Skin epidermis (tissue), 12 donors: ENCODE measurements at regions not wholly inside any gene's neighbourhood (a gene's known extent, or its start where the extent isn't known, plus 50 kb on each side); places are given as distances from the start of the nearest gene placed in this dataset.

ENCODE experiments used
- H3K27ac ChIP-seq, 21 experiments: fragments of 200-600 bp; sonication (generic) in 11 of 21; one replicate each; pipeline ENCODE4 v1.5.0; 2020; ENCODE audit warnings: mild to moderate bottlenecking in 3 of 21, inconsistent platforms in 2 of 21, moderate library complexity in 2 of 21
- H3K4me3 ChIP-seq, 7 experiments: fragments of 200-600 bp; sonication (generic) in 2 of 7; one replicate each; pipeline ENCODE4 v1.5.0; 2020; ENCODE audit warnings: inconsistent platforms in 2 of 7, mild to moderate bottlenecking in 2 of 7, moderate library complexity in 1 of 7

- H3K4me3 ChIP-seq = no peak overlapping the region
Observed at GRCh38 chr10:128506423-128506822, 380.2 kb upstream of the MKI67 start.

DNA sequence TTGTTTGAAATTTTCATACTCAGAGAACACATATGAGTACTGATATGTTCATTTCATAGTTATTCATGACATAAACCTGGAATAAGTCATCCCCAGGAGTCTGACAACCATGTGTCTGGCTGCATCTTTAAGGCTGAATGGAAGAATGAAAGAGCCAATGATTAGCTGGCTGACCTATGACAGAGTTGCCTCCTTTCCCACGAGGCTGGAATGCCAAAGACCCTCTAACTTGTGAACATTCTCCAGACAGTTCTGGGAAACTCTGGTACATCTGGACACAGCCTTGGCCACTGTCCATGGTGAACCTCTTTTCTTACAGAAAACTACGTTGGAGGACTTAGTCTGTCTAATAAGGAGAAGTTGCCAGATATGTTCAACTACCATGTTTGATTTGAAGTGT lies 380.8 kb upstream of the MKI67 start:
- H3K27ac ChIP-seq = no peak overlapping the region
- H3K4me3 ChIP-seq = no peak overlapping the region

More at GRCh38 chr10:128506423-128506822, 380.2 kb upstream of the MKI67 start:
- H3K27ac ChIP-seq = no peak overlapping the region

DNA sequence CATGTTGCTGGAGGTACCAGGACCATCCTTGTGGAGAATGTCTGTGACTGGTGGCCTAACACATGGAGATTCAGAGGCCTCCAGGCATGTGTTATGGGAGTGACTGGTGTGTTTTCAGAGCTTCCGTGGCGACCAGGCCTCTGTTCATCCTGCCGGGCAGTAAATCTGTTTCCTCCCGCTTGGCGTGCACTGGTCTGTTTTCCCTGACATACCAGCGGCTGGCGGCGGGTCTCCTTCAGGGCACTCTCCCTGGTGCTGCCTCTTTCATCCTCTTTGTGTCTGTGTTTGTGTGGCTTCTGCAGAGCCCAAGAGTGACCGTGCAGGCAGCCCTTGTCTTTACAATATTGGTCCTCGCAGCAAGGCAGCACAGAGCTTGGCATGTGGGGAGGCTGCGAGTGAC lies 385.1 kb upstream of the MKI67 start:
- no peak overlapping the region for H3K4me3 ChIP-seq
- H3K27ac ChIP-seq = no peak overlapping the region

- Histone ChIP-seq H3K27ac (no peak overlapping the region), H3K4me3 (no peak overlapping the region)
Observed at GRCh38 chr10:128512767-128513166, 386.5 kb upstream of the MKI67 start.

- no peak overlapping the region for H3K27ac ChIP-seq
- no peak overlapping the region for H3K4me3 ChIP-seq
Observed at GRCh38 chr10:128514536-128514935, 388.3 kb upstream of the MKI67 start.

GRCh38 chr10:128516180-128516579 lies 390.0 kb upstream of the MKI67 start:
- Histone ChIP-seq H3K27ac (no peak overlapping the region), H3K4me3 (no peak overlapping the region)

- no peak overlapping the region for H3K4me3 ChIP-seq
- H3K27ac ChIP-seq = no peak overlapping the region
Observed at GRCh38 chr10:128517167-128517566, 390.9 kb upstream of the MKI67 start.

GRCh38 chr10:128518000-128518399 lies 391.8 kb upstream of the MKI67 start:
- Histone ChIP-seq H3K27ac (no peak overlapping the region), H3K4me3 (no peak overlapping the region)

GRCh38 chr10:128519581-128519980 lies 393.4 kb upstream of the MKI67 start:
- Histone ChIP-seq H3K4me3 (no peak overlapping the region), H3K27ac (no peak overlapping the region)

DNA sequence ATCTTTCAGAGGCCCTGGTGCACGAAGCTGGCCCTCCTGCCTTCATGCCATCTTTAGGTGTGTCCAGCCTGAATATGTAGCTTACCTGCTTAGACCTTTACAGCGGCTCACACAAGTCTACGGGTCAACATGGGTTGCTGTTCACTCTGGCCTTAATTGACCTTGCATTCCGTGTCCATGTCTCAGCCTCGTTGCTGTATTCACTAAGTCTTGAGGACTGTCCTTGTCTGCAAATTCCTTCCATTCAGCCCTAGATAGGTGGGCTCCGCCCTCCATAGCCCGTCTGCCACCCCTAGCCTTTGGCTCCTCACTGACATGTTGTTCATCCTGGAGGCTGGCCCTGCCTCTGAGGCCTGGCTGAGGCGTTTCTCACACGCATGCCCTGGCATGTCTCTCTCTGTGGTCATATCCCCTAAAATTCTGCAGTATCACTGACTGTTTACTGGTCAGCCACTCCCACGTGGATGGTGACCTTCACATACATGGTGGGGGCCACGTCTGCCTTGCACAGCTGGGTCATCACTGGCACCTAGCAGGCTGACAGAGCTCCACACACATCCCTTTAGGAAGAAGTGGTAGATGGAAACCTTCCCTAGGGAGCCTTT lies 394.1 kb upstream of the MKI67 start:
- H3K27ac ChIP-seq = no peak overlapping the region
- H3K4me3 ChIP-seq = no peak overlapping the region

- Histone ChIP-seq H3K4me3 (no peak overlapping the region), H3K27ac (no peak overlapping the region)
Observed at GRCh38 chr10:128522551-128523308, 396.5 kb upstream of the MKI67 start.

GRCh38 chr10:128525444-128525843 lies 399.2 kb upstream of the MKI67 start:
- H3K4me3 ChIP-seq = no peak overlapping the region
- H3K27ac ChIP-seq = no peak overlapping the region

DNA sequence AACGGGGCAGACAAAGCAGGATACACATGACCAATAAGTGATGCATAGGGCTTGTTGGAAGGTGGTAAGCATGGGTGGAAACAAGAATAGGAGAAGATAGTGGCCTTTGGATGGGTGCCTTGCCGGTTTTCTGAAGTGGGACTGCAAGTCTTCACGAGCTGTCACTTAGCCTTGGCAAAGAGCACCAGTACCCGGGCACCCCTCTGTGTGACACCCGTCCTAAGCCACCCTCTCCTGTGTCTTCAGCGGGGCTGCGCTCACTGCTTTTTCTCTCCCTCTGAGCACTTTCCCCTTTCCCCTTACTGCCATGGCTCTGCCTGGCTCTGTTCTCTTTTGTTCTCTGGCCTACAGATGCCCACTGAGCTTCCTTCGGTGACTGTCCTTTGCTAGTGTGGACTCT lies 399.7 kb upstream of the MKI67 start:
- no peak overlapping the region for H3K4me3 ChIP-seq
- H3K27ac ChIP-seq = no peak overlapping the region

DNA sequence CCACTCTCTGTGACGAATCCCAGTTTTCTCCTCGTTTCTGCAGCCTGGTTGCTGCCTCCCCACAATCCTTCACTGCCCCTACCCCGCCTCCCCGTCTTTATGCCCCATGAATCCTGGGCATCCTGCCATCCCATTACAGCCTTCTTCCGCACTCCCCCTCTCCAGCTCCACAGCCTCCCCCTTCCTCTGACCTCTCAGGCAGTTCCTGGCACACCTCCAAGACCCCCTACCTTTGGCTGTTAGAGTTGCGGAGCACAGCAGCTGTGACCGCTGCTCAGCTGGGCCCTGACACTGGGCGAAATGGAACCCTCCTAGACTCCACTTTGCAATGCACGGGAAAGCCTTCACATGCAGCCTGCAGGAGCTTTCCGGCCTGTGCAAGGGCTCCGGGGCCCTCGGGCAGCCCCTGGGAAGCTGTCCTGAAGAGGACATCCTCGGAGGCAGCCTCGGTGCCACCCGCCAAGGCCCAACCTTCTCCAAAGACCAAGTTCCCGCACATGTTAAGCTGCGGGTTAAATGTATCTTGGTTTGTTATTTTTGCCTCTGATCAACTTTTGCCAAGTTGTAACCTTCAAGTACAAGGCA lies 400.7 kb upstream of the MKI67 start:
- H3K27ac ChIP-seq = no peak overlapping the region
- H3K4me3 ChIP-seq = no peak overlapping the region

- Histone ChIP-seq H3K27ac (no peak overlapping the region), H3K4me3 (no peak overlapping the region)
Observed at GRCh38 chr10:128527711-128528110, 401.5 kb upstream of the MKI67 start.

DNA sequence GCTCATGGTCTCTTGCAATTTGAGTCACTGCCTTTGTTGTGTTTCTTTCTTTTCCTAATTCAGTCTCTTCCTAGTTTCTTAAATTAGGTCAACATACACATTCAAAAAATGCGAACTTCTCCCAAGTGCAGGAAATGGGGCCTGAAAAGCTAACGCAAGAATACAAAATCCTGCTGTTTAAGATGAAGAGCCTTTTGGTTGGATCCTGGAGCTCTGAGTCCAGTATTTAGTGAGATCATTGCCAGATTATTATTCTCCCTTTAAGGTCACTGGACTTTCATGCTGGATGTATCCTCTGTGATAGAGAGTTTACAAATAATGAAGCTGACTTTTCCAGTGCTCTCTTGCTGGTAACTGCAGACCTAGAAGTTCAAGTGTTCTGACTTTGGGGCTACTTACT lies 401.9 kb upstream of the MKI67 start:
- no peak overlapping the region for H3K4me3 ChIP-seq
- no peak overlapping the region for H3K27ac ChIP-seq

DNA sequence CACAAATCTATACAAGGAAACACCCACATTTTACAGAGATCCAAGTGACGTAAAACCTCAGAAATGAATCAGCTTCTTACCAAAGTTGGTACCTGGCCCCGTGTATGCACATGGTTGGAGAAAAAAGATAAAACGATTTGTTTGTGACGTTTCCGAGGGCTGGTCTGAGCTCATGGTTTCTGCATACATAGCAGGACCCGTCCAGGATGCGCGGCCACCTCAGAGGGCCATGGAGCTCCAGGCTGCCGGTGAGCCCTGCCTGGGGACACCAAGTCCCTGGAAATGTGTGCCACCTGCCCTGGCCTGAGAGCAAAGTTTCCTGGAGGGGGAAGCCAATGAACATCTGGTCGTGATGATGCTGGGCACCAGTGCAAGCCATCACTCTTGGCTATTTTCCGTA lies 402.6 kb upstream of the MKI67 start:
- Histone ChIP-seq H3K4me3 (no peak overlapping the region), H3K27ac (no peak overlapping the region)

DNA sequence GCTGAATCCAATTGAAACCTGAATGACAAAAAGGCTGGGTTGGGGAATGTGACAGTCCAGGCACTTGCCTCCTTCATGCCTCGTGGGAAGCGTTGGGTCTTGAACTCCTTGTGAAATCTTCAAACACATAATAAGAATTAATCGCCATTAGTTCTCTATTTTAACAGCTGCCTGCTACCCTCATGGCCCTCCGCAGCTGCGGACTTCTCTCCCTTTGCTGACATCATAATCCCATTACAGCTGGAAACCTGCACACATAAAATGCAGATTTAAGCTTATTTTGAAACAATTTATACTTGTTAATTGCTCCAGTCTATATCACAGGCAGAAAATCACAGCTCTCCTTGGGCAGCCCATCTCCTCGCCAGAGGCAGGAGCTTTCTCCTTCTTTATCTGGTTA lies 403.0 kb upstream of the MKI67 start:
- Histone ChIP-seq H3K27ac (no peak overlapping the region), H3K4me3 (no peak overlapping the region)

GRCh38 chr10:128530301-128530700 lies 404.1 kb upstream of the MKI67 start:
- H3K27ac ChIP-seq = no peak overlapping the region
- H3K4me3 ChIP-seq = no peak overlapping the region

GRCh38 chr10:128530946-128531345 lies 404.7 kb upstream of the MKI67 start:
- H3K27ac ChIP-seq = no peak overlapping the region
- H3K4me3 ChIP-seq = no peak overlapping the region

DNA sequence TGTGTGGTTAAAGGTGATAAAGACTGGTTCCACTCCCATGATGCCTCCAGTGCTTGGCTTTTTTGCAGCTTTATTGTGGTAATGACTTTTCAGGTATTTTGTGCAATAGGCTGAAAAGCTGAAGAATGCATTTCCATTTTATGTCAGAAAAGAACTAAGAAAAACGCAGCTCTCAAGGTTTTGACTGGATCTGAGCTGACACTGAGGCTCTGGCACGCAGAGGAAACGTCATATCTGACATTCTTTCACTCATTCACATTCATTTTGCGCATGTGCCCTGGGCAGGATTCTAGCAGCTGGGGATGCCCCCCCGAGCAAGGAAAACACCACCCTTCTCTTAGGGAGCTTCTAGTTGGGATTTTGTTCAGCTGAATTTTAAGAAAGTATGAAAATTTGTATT lies 408.5 kb upstream of the MKI67 start:
- H3K4me3 ChIP-seq = no peak overlapping the region

More for the DNA sequence above, 408.5 kb upstream of the MKI67 start:
- no peak overlapping the region for H3K27ac ChIP-seq
